NCI-H146 treated with DMSO at 0.1 percent for 48 hours (cell line): ENCODE measurements at regions not wholly inside any gene's neighbourhood (a gene's known extent, or its start where the extent isn't known, plus 50 kb on each side); places are given as distances from the start of the nearest gene placed in this dataset.

Experiments
- DNase-seq: peaks from one replicate; lab custom pipeline; 2025; ENCODE audit not compliant: unreplicated experiment; lab: John Stamatoyannopoulos, UW

GRCh38 chr2:120879431-120880295 is 144.0 kb downstream of the GLI2 start:
- DNase-seq = no peak

GRCh38 chr2:120880381-120880780 is 144.7 kb downstream of the GLI2 start:
- DNase-seq = no peak

GRCh38 chr2:120881981-120882788 is 146.5 kb downstream of the GLI2 start:
- DNase-seq = no peak

GRCh38 chr2:120883607-120884440 is 148.2 kb downstream of the GLI2 start:
- DNase-seq = no peak

- no peak for DNase-seq
Measured at GRCh38 chr2:120884472-120885290, 149.0 kb downstream of the GLI2 start.

GRCh38 chr2:120885321-120885720 is 149.7 kb downstream of the GLI2 start:
- no peak for DNase-seq

- DNase-seq = no peak
Measured at GRCh38 chr2:120885749-120886148, 150.1 kb downstream of the GLI2 start.

GRCh38 chr2:120886534-120887319 is 151.1 kb downstream of the GLI2 start:
- no peak for DNase-seq

GRCh38 chr2:120887320-120887697 is 151.6 kb downstream of the GLI2 start:
- no peak for DNase-seq

- no peak for DNase-seq
Measured at GRCh38 chr2:120887741-120888231, 152.1 kb downstream of the GLI2 start.

GRCh38 chr2:120888851-120889250 is 153.2 kb downstream of the GLI2 start:
- DNase-seq = no peak

GRCh38 chr2:120889936-120890335 is 154.3 kb downstream of the GLI2 start:
- no peak for DNase-seq

- no peak for DNase-seq
Measured at GRCh38 chr2:120890566-120891360, 155.1 kb downstream of the GLI2 start.

- no peak for DNase-seq
Measured at GRCh38 chr2:120892271-120892966, 156.8 kb downstream of the GLI2 start.

- no peak for DNase-seq
Measured at GRCh38 chr2:120892967-120893667, 157.4 kb downstream of the GLI2 start.

- no peak for DNase-seq
Measured at GRCh38 chr2:120893811-120894584, 158.3 kb downstream of the GLI2 start.

GRCh38 chr2:120894966-120895365 is 159.3 kb downstream of the GLI2 start:
- no peak for DNase-seq
